ENCODE measurements at regions not wholly inside any gene's neighbourhood (a gene's known extent, or its start where the extent isn't known, plus 50 kb on each side); places are given as distances from the start of the nearest gene placed in this dataset.

- no peaks in the 10 kb centered on the region for H3K4me1 ChIP-seq (ENCODE audit: control insufficient read depth in 1 of 2, insufficient read depth in 2 of 2, low read length in 2 of 2)
- no CpG with 5 or more reads among the region's 2 CpGs for WGBS (ENCODE audit: extremely low coverage, insufficient coverage, insufficient read length)
- no peak overlapping the region for H4K8ac ChIP-seq (ENCODE audit: low read depth, low read length)
- DNase-seq: no peak
- H3K23ac ChIP-seq (ENCODE audit: low read length): no peak overlapping the region
- no peak overlapping the region for H2AK5ac ChIP-seq (ENCODE audit: low read length)
- no peak overlapping the region for H3K18ac ChIP-seq (ENCODE audit: low read length)
- H2BK5ac ChIP-seq (ENCODE audit: low read depth, low read length, poor library complexity): no peak overlapping the region
- H3K4ac ChIP-seq (ENCODE audit: low read depth, low read length): no peak overlapping the region
- no peaks in the 10 kb centered on the region for H3K79me1 ChIP-seq (ENCODE audit: low read length)
- no peaks in the 10 kb centered on the region for H3K27me3 ChIP-seq (ENCODE audit: insufficient read depth, low read length)
- no peak overlapping the region for H2BK120ac ChIP-seq (ENCODE audit: insufficient read depth, low read length, poor library complexity)
- H4K12ac ChIP-seq (ENCODE audit: low read depth, low read length): no peak overlapping the region
- H3K27ac ChIP-seq (ENCODE audit: low read depth, low read length): no peak overlapping the region
- no peak overlapping the region for H2BK12ac ChIP-seq (ENCODE audit: low read length)
- no peak overlapping the region for H3K4me2 ChIP-seq (ENCODE audit: low read length)
- no peak overlapping the region for H3K9ac ChIP-seq (ENCODE audit: low read length)
- H3K36me3 ChIP-seq (ENCODE audit: control insufficient read depth in 1 of 2, insufficient read depth in 2 of 2, low read length in 2 of 2): no peaks in the 10 kb centered on the region
- no peak overlapping the region for H2AFZ ChIP-seq (ENCODE audit: insufficient read depth, low read length, poor library complexity)
- H3K4me3 ChIP-seq (ENCODE audit: low read depth, low read length): no peak overlapping the region
- no peak overlapping the region for H3K14ac ChIP-seq (ENCODE audit: low read length)
- H3K79me2 ChIP-seq (ENCODE audit: control insufficient read depth, insufficient read depth, low read length, poor library complexity): no peaks in the 10 kb centered on the region
- H4K91ac ChIP-seq (ENCODE audit: low read depth, low read length): no peak overlapping the region
- H3K9me3 ChIP-seq (ENCODE audit: insufficient read depth, low read depth, low read length): no peaks in the 10 kb centered on the region
Measured at GRCh38 chr12:77342253-77342652, 276.9 kb upstream of the E2F7 start.

- no peak for DNase-seq
- H3K79me1 ChIP-seq (ENCODE audit: low read length): no peaks in the 10 kb centered on the region
- no peak overlapping the region for H3K4me2 ChIP-seq (ENCODE audit: low read length)
- H2AFZ ChIP-seq (ENCODE audit: insufficient read depth, low read length, poor library complexity): no peak overlapping the region
- H2BK12ac ChIP-seq (ENCODE audit: low read length): no peak overlapping the region
- H4K12ac ChIP-seq (ENCODE audit: low read depth, low read length): no peak overlapping the region
- no peaks in the 10 kb centered on the region for H3K9me3 ChIP-seq (ENCODE audit: insufficient read depth, low read depth, low read length)
- no peak overlapping the region for H2BK120ac ChIP-seq (ENCODE audit: insufficient read depth, low read length, poor library complexity)
- no peak overlapping the region for H3K4ac ChIP-seq (ENCODE audit: low read depth, low read length)
- H3K14ac ChIP-seq (ENCODE audit: low read length): no peak overlapping the region
- no CpG with 5 or more reads among the region's 1 CpG for WGBS (ENCODE audit: extremely low coverage, insufficient coverage, insufficient read length)
- H4K8ac ChIP-seq (ENCODE audit: low read depth, low read length): no peak overlapping the region
- H3K23ac ChIP-seq (ENCODE audit: low read length): no peak overlapping the region
- no peak overlapping the region for H3K9ac ChIP-seq (ENCODE audit: low read length)
- H3K4me1 ChIP-seq (ENCODE audit: control insufficient read depth in 1 of 2, insufficient read depth in 2 of 2, low read length in 2 of 2): no peaks in the 10 kb centered on the region
- no peak overlapping the region for H2AK5ac ChIP-seq (ENCODE audit: low read length)
- H4K91ac ChIP-seq (ENCODE audit: low read depth, low read length): no peak overlapping the region
- no peak overlapping the region for H3K27ac ChIP-seq (ENCODE audit: low read depth, low read length)
- H2BK5ac ChIP-seq (ENCODE audit: low read depth, low read length, poor library complexity): no peak overlapping the region
- no peak overlapping the region for H3K18ac ChIP-seq (ENCODE audit: low read length)
- H3K27me3 ChIP-seq (ENCODE audit: insufficient read depth, low read length): no peaks in the 10 kb centered on the region
- no peak overlapping the region for H3K4me3 ChIP-seq (ENCODE audit: low read depth, low read length)
- H3K79me2 ChIP-seq (ENCODE audit: control insufficient read depth, insufficient read depth, low read length, poor library complexity): no peaks in the 10 kb centered on the region
- no peaks in the 10 kb centered on the region for H3K36me3 ChIP-seq (ENCODE audit: control insufficient read depth in 1 of 2, insufficient read depth in 2 of 2, low read length in 2 of 2)
Measured at GRCh38 chr12:77339610-77340009, 274.2 kb upstream of the E2F7 start.

DNA sequence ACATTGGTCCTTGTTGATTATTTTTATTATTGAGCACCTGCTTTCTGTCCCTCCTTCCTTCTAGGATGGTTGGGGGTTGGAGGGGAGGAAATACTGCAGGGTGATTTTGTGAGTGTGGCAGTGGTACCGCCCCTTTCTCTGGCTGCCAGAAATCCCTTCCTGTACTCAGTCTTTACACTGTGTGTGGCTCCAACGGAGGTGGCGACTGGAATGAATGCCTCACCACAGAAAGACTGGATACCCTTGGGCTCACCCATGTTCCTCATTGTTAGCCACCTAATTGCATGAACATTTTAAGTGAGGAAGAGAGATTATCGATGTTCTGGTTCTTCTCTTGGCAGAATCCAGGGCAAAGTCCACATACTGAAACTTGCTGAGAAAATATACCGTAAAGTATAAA is 272.0 kb upstream of the E2F7 start:
- no peak overlapping the region for H3K4ac ChIP-seq (ENCODE audit: low read depth, low read length)
- no peak overlapping the region for H4K12ac ChIP-seq (ENCODE audit: low read depth, low read length)
- H3K79me1 ChIP-seq (ENCODE audit: low read length): no peaks in the 10 kb centered on the region
- H2AK5ac ChIP-seq (ENCODE audit: low read length): no peak overlapping the region
- no peak overlapping the region for H3K14ac ChIP-seq (ENCODE audit: low read length)
- H3K36me3 ChIP-seq (ENCODE audit: control insufficient read depth in 1 of 2, insufficient read depth in 2 of 2, low read length in 2 of 2): no peaks in the 10 kb centered on the region
- DNase-seq: no peak
- no peak overlapping the region for H2BK12ac ChIP-seq (ENCODE audit: low read length)
- no peak overlapping the region for H4K91ac ChIP-seq (ENCODE audit: low read depth, low read length)
- no peak overlapping the region for H3K18ac ChIP-seq (ENCODE audit: low read length)
- H3K4me3 ChIP-seq (ENCODE audit: low read depth, low read length): no peak overlapping the region
- H2AFZ ChIP-seq (ENCODE audit: insufficient read depth, low read length, poor library complexity): no peak overlapping the region
- H3K23ac ChIP-seq (ENCODE audit: low read length): no peak overlapping the region
- H4K8ac ChIP-seq (ENCODE audit: low read depth, low read length): no peak overlapping the region
- no peak overlapping the region for H3K27ac ChIP-seq (ENCODE audit: low read depth, low read length)
- H3K27me3 ChIP-seq (ENCODE audit: insufficient read depth, low read length): no peaks in the 10 kb centered on the region
- no peaks in the 10 kb centered on the region for H3K4me1 ChIP-seq (ENCODE audit: control insufficient read depth in 1 of 2, insufficient read depth in 2 of 2, low read length in 2 of 2)
- H3K4me2 ChIP-seq (ENCODE audit: low read length): no peak overlapping the region
- WGBS (ENCODE audit: extremely low coverage, insufficient coverage, insufficient read length): no CpG with 5 or more reads among the region's 5 CpGs
- no peak overlapping the region for H2BK5ac ChIP-seq (ENCODE audit: low read depth, low read length, poor library complexity)
- peak overlapping the region; percentile 8 for H3K9ac ChIP-seq (ENCODE audit: low read length)
- no peaks in the 10 kb centered on the region for H3K79me2 ChIP-seq (ENCODE audit: control insufficient read depth, insufficient read depth, low read length, poor library complexity)
- no peaks in the 10 kb centered on the region for H3K9me3 ChIP-seq (ENCODE audit: insufficient read depth, low read depth, low read length)
- H2BK120ac ChIP-seq (ENCODE audit: insufficient read depth, low read length, poor library complexity): no peak overlapping the region

DNA sequence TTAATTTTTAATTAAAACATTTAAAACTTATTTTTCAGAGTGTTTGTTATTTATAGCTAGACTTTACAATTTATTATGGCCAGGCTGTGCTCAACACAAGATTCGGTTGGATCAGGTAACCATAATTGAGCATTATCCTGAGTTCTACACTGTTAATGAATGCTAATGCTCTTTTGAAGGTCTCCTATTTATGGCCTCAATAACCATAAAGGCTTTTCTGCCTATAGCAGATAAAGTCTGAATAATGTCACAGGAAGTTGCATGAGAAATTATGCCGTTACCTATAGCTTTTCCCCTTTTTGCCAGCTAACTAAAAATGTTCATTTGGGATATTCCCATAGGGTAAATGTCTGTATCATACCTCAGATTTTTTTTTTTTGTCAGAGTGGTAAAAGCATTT is 269.4 kb upstream of the E2F7 start:
- H3K36me3 ChIP-seq (ENCODE audit: control insufficient read depth in 1 of 2, insufficient read depth in 2 of 2, low read length in 2 of 2): no peaks in the 10 kb centered on the region
- H3K4me3 ChIP-seq (ENCODE audit: low read depth, low read length): no peak overlapping the region
- DNase-seq: no peak
- WGBS (ENCODE audit: extremely low coverage, insufficient coverage, insufficient read length): no CpG with 5 or more reads among the region's 2 CpGs
- H2AFZ ChIP-seq (ENCODE audit: insufficient read depth, low read length, poor library complexity): no peak overlapping the region
- H3K23ac ChIP-seq (ENCODE audit: low read length): no peak overlapping the region
- H3K4me1 ChIP-seq (ENCODE audit: control insufficient read depth in 1 of 2, insufficient read depth in 2 of 2, low read length in 2 of 2): no peaks in the 10 kb centered on the region
- no peaks in the 10 kb centered on the region for H3K79me2 ChIP-seq (ENCODE audit: control insufficient read depth, insufficient read depth, low read length, poor library complexity)
- no peak overlapping the region for H3K27ac ChIP-seq (ENCODE audit: low read depth, low read length)
- H3K9ac ChIP-seq (ENCODE audit: low read length): no peak overlapping the region
- no peak overlapping the region for H2BK120ac ChIP-seq (ENCODE audit: insufficient read depth, low read length, poor library complexity)
- no peak overlapping the region for H4K8ac ChIP-seq (ENCODE audit: low read depth, low read length)
- no peaks in the 10 kb centered on the region for H3K27me3 ChIP-seq (ENCODE audit: insufficient read depth, low read length)
- no peaks in the 10 kb centered on the region for H3K79me1 ChIP-seq (ENCODE audit: low read length)
- H3K4me2 ChIP-seq (ENCODE audit: low read length): no peak overlapping the region
- no peak overlapping the region for H2BK12ac ChIP-seq (ENCODE audit: low read length)
- no peak overlapping the region for H3K14ac ChIP-seq (ENCODE audit: low read length)
- no peaks in the 10 kb centered on the region for H3K9me3 ChIP-seq (ENCODE audit: insufficient read depth, low read depth, low read length)
- H2AK5ac ChIP-seq (ENCODE audit: low read length): no peak overlapping the region
- no peak overlapping the region for H2BK5ac ChIP-seq (ENCODE audit: low read depth, low read length, poor library complexity)
- H3K18ac ChIP-seq (ENCODE audit: low read length): no peak overlapping the region
- H4K12ac ChIP-seq (ENCODE audit: low read depth, low read length): no peak overlapping the region
- no peak overlapping the region for H4K91ac ChIP-seq (ENCODE audit: low read depth, low read length)
- no peak overlapping the region for H3K4ac ChIP-seq (ENCODE audit: low read depth, low read length)
